DMS79 treated with DMSO at 0.1 percent for 48 hours (cell line): ENCODE measurements at regions not wholly inside any gene's neighbourhood (a gene's known extent, or its start where the extent isn't known, plus 50 kb on each side); places are given as distances from the start of the nearest gene placed in this dataset.

Source experiments
- DNase-seq: peaks from one replicate; lab custom pipeline; 2025; lab: John Stamatoyannopoulos, UW

- DNase-seq, result no peak
Measured at GRCh38 chr13:111517641-111518010, 197.2 kb downstream of the TEX29 start.

- no peak for DNase-seq
Measured at GRCh38 chr13:111518161-111518792, 197.8 kb downstream of the TEX29 start.

- DNase-seq, result no peak
Measured at GRCh38 chr13:111519041-111519440, 198.6 kb downstream of the TEX29 start.

GRCh38 chr13:111519490-111520170 lies 199.2 kb downstream of the TEX29 start:
- no peak for DNase-seq

- no peak for DNase-seq
Measured at GRCh38 chr13:111521030-111521429, 200.6 kb downstream of the TEX29 start.

- no peak for DNase-seq
Measured at GRCh38 chr13:111521691-111522229, 201.3 kb downstream of the TEX29 start.

GRCh38 chr13:111525320-111526118 lies 205.1 kb downstream of the TEX29 start:
- DNase-seq, result no peak

- no peak for DNase-seq
Measured at GRCh38 chr13:111526922-111527321, 206.5 kb downstream of the TEX29 start.

- DNase-seq, result no peak
Measured at GRCh38 chr13:111527614-111528229, 207.3 kb downstream of the TEX29 start.

GRCh38 chr13:111528513-111528912 lies 208.1 kb downstream of the TEX29 start:
- DNase-seq, result no peak

- no peak for DNase-seq
Measured at GRCh38 chr13:111530137-111530870, 209.9 kb downstream of the TEX29 start.

GRCh38 chr13:111531505-111531904 lies 211.1 kb downstream of the TEX29 start:
- peak; percentile 90 for DNase-seq

- DNase-seq, result no peak
Measured at GRCh38 chr13:111532111-111532510, 211.7 kb downstream of the TEX29 start.

GRCh38 chr13:111533900-111534683 lies 213.7 kb downstream of the TEX29 start:
- DNase-seq, result peak; percentile 78

- no peak for DNase-seq
Measured at GRCh38 chr13:111534751-111535522, 214.5 kb downstream of the TEX29 start.

- no peak for DNase-seq
Measured at GRCh38 chr13:111535523-111535811, 215.0 kb downstream of the TEX29 start.

- DNase-seq, result no peak
Measured at GRCh38 chr13:111536075-111536642, 215.7 kb downstream of the TEX29 start.

GRCh38 chr13:111537115-111537728 lies 216.8 kb downstream of the TEX29 start:
- DNase-seq, result no peak

GRCh38 chr13:111537843-111538499 lies 217.5 kb downstream of the TEX29 start:
- no peak for DNase-seq
